ENCODE measurements at regions not wholly inside any gene's neighbourhood (a gene's known extent, or its start where the extent isn't known, plus 50 kb on each side); places are given as distances from the start of the nearest gene placed in this dataset.

- Histone ChIP-seq H2AFZ (ENCODE audit: low read length) (no peak overlapping the region), H3K27me3 (ENCODE audit: control insufficient read depth, insufficient read depth, low read length) (no peaks in the 10 kb centered on the region), H3K4me2 (ENCODE audit: extremely low read depth, insufficient read depth, low read length) (no peak overlapping the region), H3K79me2 (ENCODE audit: control insufficient read depth, insufficient read depth, low read length) (no peaks in the 10 kb centered on the region), H3K4me3 (replicated peaks in 1 of 4; ENCODE audit: control extremely low read depth in 1 of 4, insufficient read depth in 1 of 4, low read depth in 3 of 4, low read length in 4 of 4) (no peak overlapping the region), H3K4me1 (ENCODE audit: control insufficient read depth, extremely low read depth, insufficient read depth, low read length) (no peaks in the 10 kb centered on the region), H3K36me3 (ENCODE audit: control insufficient read depth, insufficient read depth, low read length) (no peaks in the 10 kb centered on the region), H3K9ac (ENCODE audit: insufficient read depth, low read length) (no peak overlapping the region), H3K27ac (ENCODE audit: insufficient read depth, low read length) (no peak overlapping the region), H3K9me3 (ENCODE audit: control insufficient read depth, insufficient read depth, low read depth, low read length) (no peaks in the 10 kb centered on the region), H4K20me1 (ENCODE audit: control insufficient read depth, extremely low read depth, insufficient read depth, low read length) (no peaks in the 10 kb centered on the region)
- TF ChIP-seq CTCF (conservative IDR thresholded peaks at IDR 0.05 in 1 of 2, IDR thresholded peaks at IDR 0.05 in 1 of 2; ENCODE audit: low read depth in 1 of 2, low read length in 2 of 2): no peak
- no peak for TF ChIP-seq EZH2 (IDR thresholded peaks at IDR 0.05; ENCODE audit: low read length, missing control alignments)
- no peak for DNase-seq (ENCODE audit: low read depth in 2 of 2)
Measured at GRCh38 chr1:37102656-37103382, 68.5 kb upstream of the GRIK3 start.

GRCh38 chr1:37105911-37106310, 71.6 kb upstream of the GRIK3 start:
- Histone ChIP-seq H3K27me3 (ENCODE audit: control insufficient read depth, insufficient read depth, low read length) (no peaks in the 10 kb centered on the region), H3K79me2 (ENCODE audit: control insufficient read depth, insufficient read depth, low read length) (no peaks in the 10 kb centered on the region), H2AFZ (ENCODE audit: low read length) (no peak overlapping the region), H3K36me3 (ENCODE audit: control insufficient read depth, insufficient read depth, low read length) (no peaks in the 10 kb centered on the region), H3K9me3 (ENCODE audit: control insufficient read depth, insufficient read depth, low read depth, low read length) (no peaks in the 10 kb centered on the region), H3K9ac (ENCODE audit: insufficient read depth, low read length) (no peak overlapping the region), H4K20me1 (ENCODE audit: control insufficient read depth, extremely low read depth, insufficient read depth, low read length) (no peaks in the 10 kb centered on the region), H3K4me2 (ENCODE audit: extremely low read depth, insufficient read depth, low read length) (no peak overlapping the region), H3K4me3 (replicated peaks in 1 of 4; ENCODE audit: control extremely low read depth in 1 of 4, insufficient read depth in 1 of 4, low read depth in 3 of 4, low read length in 4 of 4) (no peak overlapping the region), H3K27ac (ENCODE audit: insufficient read depth, low read length) (no peak overlapping the region), H3K4me1 (ENCODE audit: control insufficient read depth, extremely low read depth, insufficient read depth, low read length) (no peaks in the 10 kb centered on the region)
- no peak for DNase-seq (ENCODE audit: low read depth in 2 of 2)
- TF ChIP-seq CTCF (conservative IDR thresholded peaks at IDR 0.05 in 1 of 2, IDR thresholded peaks at IDR 0.05 in 1 of 2; ENCODE audit: low read depth in 1 of 2, low read length in 2 of 2) (no peak), EZH2 (IDR thresholded peaks at IDR 0.05; ENCODE audit: low read length, missing control alignments) (no peak)

- Histone ChIP-seq H3K36me3 (ENCODE audit: control insufficient read depth, insufficient read depth, low read length) (no peaks in the 10 kb centered on the region), H3K4me3 (replicated peaks in 1 of 4; ENCODE audit: control extremely low read depth in 1 of 4, insufficient read depth in 1 of 4, low read depth in 3 of 4, low read length in 4 of 4) (no peak overlapping the region), H3K9ac (ENCODE audit: insufficient read depth, low read length) (no peak overlapping the region), H3K79me2 (ENCODE audit: control insufficient read depth, insufficient read depth, low read length) (no peaks in the 10 kb centered on the region), H3K27me3 (ENCODE audit: control insufficient read depth, insufficient read depth, low read length) (no peaks in the 10 kb centered on the region), H4K20me1 (ENCODE audit: control insufficient read depth, extremely low read depth, insufficient read depth, low read length) (no peaks in the 10 kb centered on the region), H3K9me3 (ENCODE audit: control insufficient read depth, insufficient read depth, low read depth, low read length) (no peaks in the 10 kb centered on the region), H3K4me2 (ENCODE audit: extremely low read depth, insufficient read depth, low read length) (no peak overlapping the region), H3K4me1 (ENCODE audit: control insufficient read depth, extremely low read depth, insufficient read depth, low read length) (no peaks in the 10 kb centered on the region), H3K27ac (ENCODE audit: insufficient read depth, low read length) (no peak overlapping the region), H2AFZ (ENCODE audit: low read length) (no peak overlapping the region)
- TF ChIP-seq EZH2 (IDR thresholded peaks at IDR 0.05; ENCODE audit: low read length, missing control alignments) (no peak), CTCF (conservative IDR thresholded peaks at IDR 0.05 in 1 of 2, IDR thresholded peaks at IDR 0.05 in 1 of 2; ENCODE audit: low read depth in 1 of 2, low read length in 2 of 2) (no peak)
- no peak for DNase-seq (ENCODE audit: low read depth in 2 of 2)
Measured at GRCh38 chr1:37107153-37107907, 73.0 kb upstream of the GRIK3 start.

Measured in fibroblast of lung (primary cell).